ENCODE measurements at regions not wholly inside any gene's neighbourhood (a gene's known extent, or its start where the extent isn't known, plus 50 kb on each side); places are given as distances from the start of the nearest gene placed in this dataset.

DNA sequence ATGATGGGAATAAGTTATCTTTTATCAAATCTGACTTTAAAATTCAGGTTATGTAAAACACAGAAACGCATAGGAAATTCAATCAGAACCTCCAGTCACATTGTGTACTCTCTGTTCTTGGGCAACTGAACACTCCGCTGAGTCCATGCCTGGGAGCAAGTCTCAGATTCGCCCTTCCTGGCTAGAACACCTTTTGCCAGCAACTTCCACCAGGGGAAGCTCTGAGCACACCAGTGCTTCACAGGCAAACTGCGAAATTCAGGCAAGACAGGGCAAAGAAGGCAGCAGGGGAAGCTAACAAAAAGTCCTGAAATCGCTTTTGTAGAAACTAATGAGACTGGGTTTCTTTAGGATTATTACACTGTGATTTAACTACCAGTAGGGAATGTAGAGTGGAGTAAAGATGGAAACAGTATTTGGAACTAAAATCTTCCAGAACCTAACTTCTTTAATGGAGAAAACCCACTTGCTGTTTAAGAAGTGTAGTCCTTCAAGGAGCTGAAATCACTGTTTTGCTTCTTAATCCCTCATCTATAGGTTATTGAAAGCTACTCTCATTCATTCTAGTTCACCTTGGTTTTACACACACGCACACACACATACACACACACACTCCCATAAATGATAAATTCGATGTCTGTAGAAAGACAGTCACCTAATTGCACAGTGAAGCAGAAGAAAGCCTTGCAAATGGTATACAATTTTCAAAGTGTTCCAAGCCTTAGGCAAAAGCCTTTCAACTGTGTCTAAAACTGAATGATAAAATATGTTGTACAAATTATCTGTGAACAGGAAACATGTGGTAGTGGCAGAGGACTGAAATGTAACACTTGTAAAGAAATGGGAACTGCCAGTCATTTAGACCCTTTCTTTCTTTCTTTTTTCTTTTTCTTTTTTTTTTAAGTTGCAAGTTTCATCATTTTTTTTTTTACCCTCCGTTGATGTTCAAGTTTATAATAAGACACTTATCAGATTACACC lies 214.5 kb downstream of the TMEM182 start:
- Histone ChIP-seq H3K4me3 (ENCODE audit: low read depth in 2 of 2, low read length in 1 of 2) (no peak overlapping the region), H3F3A (replicated peaks; ENCODE audit: insufficient read depth) (no peaks in the 10 kb centered on the region), H3K9me3 (no peaks in the 10 kb centered on the region), H3K4me1 (ENCODE audit: control insufficient read depth in 1 of 2, insufficient read depth in 2 of 2, low read depth in 1 of 2, low read length in 1 of 2) (no peaks in the 10 kb centered on the region; a peak in 1 of 4 replicates), H3K27me3 (ENCODE audit: insufficient read depth) (no peaks in the 10 kb centered on the region; the same call in 1 of the 2 replicates), H4K20me1 (ENCODE audit: insufficient read depth) (no peaks in the 10 kb centered on the region), H3K79me2 (ENCODE audit: insufficient read depth) (no peaks in the 10 kb centered on the region), H3K36me3 (replicated peaks in 1 of 2; ENCODE audit: control insufficient read depth in 1 of 2, insufficient read depth in 2 of 2, low read length in 1 of 2) (no peaks in the 10 kb centered on the region), H3K4me2 (no peak overlapping the region), H2AFZ (ENCODE audit: low read depth) (no peak overlapping the region; the same call in 1 of the 2 replicates), H3K9me2 (no peaks in the 10 kb centered on the region), H3K27ac (ENCODE audit: low read depth in 2 of 2, low read length in 1 of 2) (no peak overlapping the region), H3K9ac (no peak overlapping the region)
- peak; percentile 41 for DNase-seq
- TF ChIP-seq, protein P1, sequence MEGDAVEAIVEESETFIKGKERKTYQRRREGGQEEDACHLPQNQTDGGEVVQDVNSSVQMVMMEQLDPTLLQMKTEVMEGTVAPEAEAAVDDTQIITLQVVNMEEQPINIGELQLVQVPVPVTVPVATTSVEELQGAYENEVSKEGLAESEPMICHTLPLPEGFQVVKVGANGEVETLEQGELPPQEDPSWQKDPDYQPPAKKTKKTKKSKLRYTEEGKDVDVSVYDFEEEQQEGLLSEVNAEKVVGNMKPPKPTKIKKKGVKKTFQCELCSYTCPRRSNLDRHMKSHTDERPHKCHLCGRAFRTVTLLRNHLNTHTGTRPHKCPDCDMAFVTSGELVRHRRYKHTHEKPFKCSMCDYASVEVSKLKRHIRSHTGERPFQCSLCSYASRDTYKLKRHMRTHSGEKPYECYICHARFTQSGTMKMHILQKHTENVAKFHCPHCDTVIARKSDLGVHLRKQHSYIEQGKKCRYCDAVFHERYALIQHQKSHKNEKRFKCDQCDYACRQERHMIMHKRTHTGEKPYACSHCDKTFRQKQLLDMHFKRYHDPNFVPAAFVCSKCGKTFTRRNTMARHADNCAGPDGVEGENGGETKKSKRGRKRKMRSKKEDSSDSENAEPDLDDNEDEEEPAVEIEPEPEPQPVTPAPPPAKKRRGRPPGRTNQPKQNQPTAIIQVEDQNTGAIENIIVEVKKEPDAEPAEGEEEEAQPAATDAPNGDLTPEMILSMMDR (IDR thresholded peaks at IDR 0.05) = peak; percentile 52
- TF ChIP-seq, protein P2, sequence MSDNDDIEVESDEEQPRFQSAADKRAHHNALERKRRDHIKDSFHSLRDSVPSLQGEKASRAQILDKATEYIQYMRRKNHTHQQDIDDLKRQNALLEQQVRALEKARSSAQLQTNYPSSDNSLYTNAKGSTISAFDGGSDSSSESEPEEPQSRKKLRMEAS (IDR thresholded peaks at IDR 0.05; ENCODE audit: low read depth) = no peak
- TF ChIP-seq RAD21 (IDR thresholded peaks at IDR 0.05; ENCODE audit: low read length) (peak; percentile 84), FOXM1 (IDR thresholded peaks at IDR 0.05; ENCODE audit: low read depth) (no peak), SMC3 (IDR thresholded peaks at IDR 0.05; ENCODE audit: low read depth, low read length) (peak; percentile 60)
- ChIA-PET CTCF (interaction anchor here (0.6 to 2.1 kb wide), 19 partner anchors 10 to 983 kb away, joined by 3 to 11 read pairs (median 4); no protein-coding TSS in a partner anchor), POLR2A (no interaction called here)
- 18% methylated on average over 8 of the region's 8 CpGs for WGBS (ENCODE audit: low lambda C conversion rate)

DNA sequence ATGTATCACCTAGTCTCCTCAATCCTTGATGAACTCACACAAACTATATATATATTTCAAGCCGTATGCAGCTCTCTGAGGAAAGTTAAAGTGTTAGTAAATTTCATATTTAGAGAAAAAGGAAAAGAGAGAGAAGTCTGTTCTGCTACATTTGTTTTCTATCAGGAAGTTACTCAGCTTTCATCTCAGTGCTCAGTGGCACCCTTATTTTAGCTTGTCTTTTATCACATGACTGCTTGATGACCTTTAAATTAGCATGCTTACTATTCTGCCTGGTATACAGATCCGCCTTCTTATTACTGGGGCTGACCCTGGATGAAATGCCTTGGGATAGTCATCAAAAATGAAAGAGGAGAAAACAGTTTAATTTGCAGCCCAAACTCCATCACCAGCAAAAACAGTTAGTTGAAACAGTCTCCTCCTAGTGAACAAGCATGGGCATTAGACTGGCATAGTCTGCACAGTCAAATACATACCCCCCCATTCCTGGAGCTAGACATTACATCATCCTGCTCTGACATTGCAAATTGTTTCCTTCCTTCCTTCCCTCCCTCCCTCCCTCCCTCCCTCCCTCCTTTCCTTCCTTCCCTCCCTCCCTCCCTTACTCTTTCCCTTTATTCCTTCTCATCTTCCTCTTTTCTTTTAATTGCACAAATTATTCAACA lies 215.7 kb downstream of the TMEM182 start:
- Histone ChIP-seq H4K20me1 (ENCODE audit: insufficient read depth) (no peaks in the 10 kb centered on the region), H3K9ac (no peak overlapping the region), H3K4me1 (ENCODE audit: control insufficient read depth in 1 of 2, insufficient read depth in 2 of 2, low read depth in 1 of 2, low read length in 1 of 2) (no peaks in the 10 kb centered on the region; a peak in 1 of 4 replicates), H3K27ac (ENCODE audit: low read depth in 2 of 2, low read length in 1 of 2) (no peak overlapping the region), H3K79me2 (ENCODE audit: insufficient read depth) (no peaks in the 10 kb centered on the region), H2AFZ (ENCODE audit: low read depth) (no peak overlapping the region), H3K9me3 (no peaks in the 10 kb centered on the region), H3K36me3 (replicated peaks in 1 of 2; ENCODE audit: control insufficient read depth in 1 of 2, insufficient read depth in 2 of 2, low read length in 1 of 2) (no peaks in the 10 kb centered on the region), H3K9me2 (no peaks in the 10 kb centered on the region), H3K4me3 (ENCODE audit: low read depth in 2 of 2, low read length in 1 of 2) (no peak overlapping the region), H3F3A (replicated peaks; ENCODE audit: insufficient read depth) (no peaks in the 10 kb centered on the region), H3K4me2 (no peak overlapping the region), H3K27me3 (ENCODE audit: insufficient read depth) (no peaks in the 10 kb centered on the region; the same call in 1 of the 2 replicates)
- POLR2A ChIA-PET = no interaction called here
- no peak for DNase-seq
- CTCF ChIA-PET = interaction anchor here (0.7 to 1.9 kb wide), 4 partner anchors 10 to 138 kb away, joined by 3 to 7 read pairs (median 4); no protein-coding TSS in a partner anchor
- 8% methylated on average over 2 of the region's 2 CpGs for WGBS (ENCODE audit: low lambda C conversion rate)
- TF ChIP-seq, protein P3, sequence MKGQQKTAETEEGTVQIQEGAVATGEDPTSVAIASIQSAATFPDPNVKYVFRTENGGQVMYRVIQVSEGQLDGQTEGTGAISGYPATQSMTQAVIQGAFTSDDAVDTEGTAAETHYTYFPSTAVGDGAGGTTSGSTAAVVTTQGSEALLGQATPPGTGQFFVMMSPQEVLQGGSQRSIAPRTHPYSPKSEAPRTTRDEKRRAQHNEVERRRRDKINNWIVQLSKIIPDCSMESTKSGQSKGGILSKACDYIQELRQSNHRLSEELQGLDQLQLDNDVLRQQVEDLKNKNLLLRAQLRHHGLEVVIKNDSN (IDR thresholded peaks at IDR 0.05; ENCODE audit: borderline replicate concordance, low read depth) = no peak
- TF ChIP-seq JUND (IDR thresholded peaks at IDR 0.05) = no peak
- no peak for TF ChIP-seq YY1 (IDR thresholded peaks at IDR 0.05; ENCODE audit: low read depth)
- no peak for TF ChIP-seq CHD2 (IDR thresholded peaks at IDR 0.05; ENCODE audit: low read length, partially characterized antibody)
- no peak for TF ChIP-seq TEAD4 (IDR thresholded peaks at IDR 0.05; ENCODE audit: borderline replicate concordance, insufficient read depth)
- TF ChIP-seq GABPA (IDR thresholded peaks at IDR 0.05; ENCODE audit: low read depth) = no peak
- TF ChIP-seq, protein P4, sequence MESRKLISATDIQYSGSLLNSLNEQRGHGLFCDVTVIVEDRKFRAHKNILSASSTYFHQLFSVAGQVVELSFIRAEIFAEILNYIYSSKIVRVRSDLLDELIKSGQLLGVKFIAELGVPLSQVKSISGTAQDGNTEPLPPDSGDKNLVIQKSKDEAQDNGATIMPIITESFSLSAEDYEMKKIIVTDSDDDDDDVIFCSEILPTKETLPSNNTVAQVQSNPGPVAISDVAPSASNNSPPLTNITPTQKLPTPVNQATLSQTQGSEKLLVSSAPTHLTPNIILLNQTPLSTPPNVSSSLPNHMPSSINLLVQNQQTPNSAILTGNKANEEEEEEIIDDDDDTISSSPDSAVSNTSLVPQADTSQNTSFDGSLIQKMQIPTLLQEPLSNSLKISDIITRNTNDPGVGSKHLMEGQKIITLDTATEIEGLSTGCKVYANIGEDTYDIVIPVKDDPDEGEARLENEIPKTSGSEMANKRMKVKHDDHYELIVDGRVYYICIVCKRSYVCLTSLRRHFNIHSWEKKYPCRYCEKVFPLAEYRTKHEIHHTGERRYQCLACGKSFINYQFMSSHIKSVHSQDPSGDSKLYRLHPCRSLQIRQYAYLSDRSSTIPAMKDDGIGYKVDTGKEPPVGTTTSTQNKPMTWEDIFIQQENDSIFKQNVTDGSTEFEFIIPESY (IDR thresholded peaks at IDR 0.05; ENCODE audit: borderline replicate concordance, low read depth) = no peak

Data from SK-N-SH (cell line).